ENCODE measurements at regions not wholly inside any gene's neighbourhood (a gene's known extent, or its start where the extent isn't known, plus 50 kb on each side); places are given as distances from the start of the nearest gene placed in this dataset.

DNA sequence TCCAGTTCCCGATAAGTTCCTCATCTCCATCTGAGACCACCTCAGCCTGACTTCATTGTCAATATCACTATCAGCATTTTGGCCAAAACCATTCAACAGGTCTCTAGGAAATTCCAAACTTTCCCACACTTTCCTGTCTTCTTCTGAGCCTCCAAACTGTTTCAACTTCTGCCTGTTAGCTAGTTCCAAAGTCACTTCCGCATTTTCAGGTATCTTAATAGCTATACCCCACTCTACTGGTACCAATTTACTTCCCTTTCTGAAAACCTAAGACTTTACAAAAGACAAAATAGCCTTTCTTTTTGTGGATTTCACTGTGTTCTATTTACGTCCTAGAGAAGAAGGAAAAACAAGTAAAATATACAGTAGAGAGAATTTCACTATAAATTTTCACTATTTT, 147.0 kb upstream of the FMN2 start:
- Histone ChIP-seq H3K4me3 (ENCODE audit: extremely low read depth in 1 of 4, insufficient read depth in 2 of 4, low read depth in 3 of 4, low read length in 4 of 4) (no peak overlapping the region), H2AFZ (ENCODE audit: low read length) (no peak overlapping the region), H4K91ac (replicated peaks; ENCODE audit: insufficient read length, low read length) (no peak overlapping the region), H3K79me1 (ENCODE audit: low read depth, low read length) (no peaks in the 10 kb centered on the region), H2BK15ac (ENCODE audit: low read length) (no peak overlapping the region), H3K23me2 (ENCODE audit: low read depth, low read length) (no peaks in the 10 kb centered on the region), H3K18ac (ENCODE audit: extremely low read depth, low read length) (no peak overlapping the region), H3K9ac (replicated peaks in 1 of 4; ENCODE audit: extremely low read depth in 1 of 4, low read depth in 3 of 4, low read length in 3 of 4) (no peak overlapping the region), H3K79me2 (ENCODE audit: control insufficient read depth in 1 of 2, insufficient read depth in 2 of 2, low read length in 2 of 2) (no peaks in the 10 kb centered on the region), H4K5ac (ENCODE audit: insufficient read length, low read depth, low read length) (no peak overlapping the region), H2BK120ac (replicated peaks; ENCODE audit: low read depth, low read length) (no peak overlapping the region), H3K14ac (ENCODE audit: insufficient read length) (no peak overlapping the region), H3K56ac (replicated peaks; ENCODE audit: insufficient read length, low read depth, low read length) (no peak overlapping the region), H4K8ac (ENCODE audit: extremely low read depth, insufficient read depth, low read length) (no peak overlapping the region), H2AK5ac (ENCODE audit: low read depth, low read length) (no peak overlapping the region), H2BK20ac (ENCODE audit: low read length) (no peak overlapping the region), H2BK12ac (ENCODE audit: low read depth, low read length) (no peak overlapping the region), H2BK5ac (ENCODE audit: low read depth, low read length) (no peak overlapping the region), H3K23ac (ENCODE audit: insufficient read length) (no peak overlapping the region), H3K4me2 (ENCODE audit: insufficient read depth in 1 of 2, low read depth in 2 of 2, low read length in 2 of 2) (no peak overlapping the region), H3K4ac (replicated peaks; ENCODE audit: insufficient read length, low read depth, low read length) (no peak overlapping the region), H3K4me1 (replicated peaks in 1 of 4; ENCODE audit: control insufficient read depth in 3 of 4, insufficient read depth in 4 of 4, low read length in 3 of 4) (no peaks in the 10 kb centered on the region), H4K20me1 (replicated peaks in 1 of 2; ENCODE audit: control insufficient read depth in 1 of 2, insufficient read depth in 2 of 2, low read length in 2 of 2) (no peaks in the 10 kb centered on the region), H3K9me3 (ENCODE audit: insufficient read depth in 2 of 2, low read depth in 1 of 2, low read length in 1 of 2) (peaks cover 11 to 13% of the 10 kb centered on the region in 2 experiments), H3K36me3 (ENCODE audit: control insufficient read depth in 2 of 4, insufficient read depth in 4 of 4, low read length in 3 of 4) (no peaks in the 10 kb centered on the region), H3K27ac (ENCODE audit: low read depth, low read length) (no peak overlapping the region), H3K27me3 (replicated peaks in 1 of 4; ENCODE audit: control insufficient read depth in 3 of 4, extremely low read depth in 1 of 4, insufficient read depth in 3 of 4, low read length in 3 of 4) (no peaks in the 10 kb centered on the region)
- WGBS, 2 experiments (ENCODE audit: extremely low coverage in 1 of 2, insufficient coverage in 1 of 2, insufficient read length in 1 of 2, insufficient replicate concordance in 2 of 2, low coverage in 1 of 2, low lambda C conversion rate in 2 of 2, missing lambda C conversion rate in 1 of 2) = 85% methylated on average over 3 of the region's 3 CpGs; no CpG with 5 or more reads in 1 of the 2 experiments
- CTCF ChIA-PET (ENCODE audit: partially characterized antibody) = interaction anchor here (0.9 to 1.1 kb wide), 3 partner anchors 31 to 59 kb away, joined by 3 read pairs; no protein-coding TSS in a partner anchor
- FAIRE-seq (no peak), DNase-seq (ENCODE audit: low read depth in 1 of 2, low spot score in 2 of 2) (no peak)
- POLR2A ChIA-PET (ENCODE audit: partially characterized antibody) = interaction anchor here (0.6 kb wide), 2 partner anchors 25 to 1633 kb away, joined by 3 read pairs; no protein-coding TSS in a partner anchor
- no peak for TF ChIP-seq BACH1 (IDR thresholded peaks at IDR 0.05; ENCODE audit: low read length)
- TF ChIP-seq RBBP5 (IDR thresholded peaks at IDR 0.05; ENCODE audit: borderline replicate concordance, low read depth, low read length) = no peak
- no peak for TF ChIP-seq EP300 (IDR thresholded peaks at IDR 0.05; ENCODE audit: borderline replicate concordance in 1 of 2, low read depth in 2 of 2, low read length in 2 of 2)
- no peak for TF ChIP-seq RAD21 (IDR thresholded peaks at IDR 0.05 in 1 of 2, conservative IDR thresholded peaks at IDR 0.05 in 1 of 2; ENCODE audit: low read depth in 2 of 2, low read length in 2 of 2)
- no peak for TF ChIP-seq HDAC6 (IDR thresholded peaks at IDR 0.05; ENCODE audit: low read depth, low read length)
- TF ChIP-seq TAF7 (optimal IDR thresholded peaks at IDR 0.05; ENCODE audit: borderline replicate concordance, low read depth, low read length) = no peak
- TF ChIP-seq BCL11A (IDR thresholded peaks at IDR 0.05; ENCODE audit: low read depth in 2 of 2, low read length in 2 of 2) = no peak
- TF ChIP-seq SAP30 (IDR thresholded peaks at IDR 0.05; ENCODE audit: insufficient read depth, insufficient replicate concordance, low read length) = no peak
- TF ChIP-seq, protein P1, sequence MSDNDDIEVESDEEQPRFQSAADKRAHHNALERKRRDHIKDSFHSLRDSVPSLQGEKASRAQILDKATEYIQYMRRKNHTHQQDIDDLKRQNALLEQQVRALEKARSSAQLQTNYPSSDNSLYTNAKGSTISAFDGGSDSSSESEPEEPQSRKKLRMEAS (IDR thresholded peaks at IDR 0.05) = no peak
- TF ChIP-seq NRF1 (IDR thresholded peaks at IDR 0.05; ENCODE audit: low read depth, low read length) = no peak
- TF ChIP-seq SIX5 (IDR thresholded peaks at IDR 0.05; ENCODE audit: low read depth, low read length) = no peak
- TF ChIP-seq SIRT6 (IDR thresholded peaks at IDR 0.05; ENCODE audit: low read length) = no peak
- no peak for TF ChIP-seq JUN (IDR thresholded peaks at IDR 0.05; ENCODE audit: low read depth, low read length)
- no peak for TF ChIP-seq POU5F1 (IDR thresholded peaks at IDR 0.05; ENCODE audit: low read depth, low read length)
- no peak for TF ChIP-seq CBX5 (IDR thresholded peaks at IDR 0.05; ENCODE audit: low read depth, low read length)

Measured in H1 (cell line).